GM18505 (cell line): ENCODE measurements at regions not wholly inside any gene's neighbourhood (a gene's known extent, or its start where the extent isn't known, plus 50 kb on each side); places are given as distances from the start of the nearest gene placed in this dataset.

Experiments used
- ATAC-seq: cut with Tn5 transposase; IDR thresholded peaks from one replicate; pipeline ENCODE4 v1.9.1; 2021; ENCODE audit not compliant: unreplicated experiment
- POLR2A ChIP-seq: IDR thresholded peaks from 4 replicates; pipeline ENCODE4 v1.6.1; 2011; ENCODE audit warnings: borderline replicate concordance; ENCODE audit not compliant: insufficient read depth, insufficient read length; ENCODE audit errors: extremely low read depth

- no peak for ATAC-seq
- TF ChIP-seq POLR2A, result no peak
Observed at GRCh38 chr7:25665374-25665773, 437.1 kb upstream of the NPVF start.

- ATAC-seq, result no peak
- TF ChIP-seq POLR2A, result no peak
Observed at GRCh38 chr7:25665903-25666670, 437.8 kb upstream of the NPVF start.

- no peak for ATAC-seq
- no peak for TF ChIP-seq POLR2A
Observed at GRCh38 chr7:25666671-25667060, 438.4 kb upstream of the NPVF start.

GRCh38 chr7:25669281-25669781, 441.0 kb upstream of the NPVF start:
- no peak for ATAC-seq
- TF ChIP-seq POLR2A, result no peak

GRCh38 chr7:25669961-25670841, 441.9 kb upstream of the NPVF start:
- no peak for TF ChIP-seq POLR2A
- ATAC-seq, result no peak

- no peak for TF ChIP-seq POLR2A
- ATAC-seq, result no peak
Observed at GRCh38 chr7:25671111-25671510, 442.8 kb upstream of the NPVF start.

- no peak for ATAC-seq
- TF ChIP-seq POLR2A, result no peak
Observed at GRCh38 chr7:25672496-25672895, 444.2 kb upstream of the NPVF start.

GRCh38 chr7:25675789-25676474, 447.6 kb upstream of the NPVF start:
- TF ChIP-seq POLR2A, result no peak
- no peak for ATAC-seq

GRCh38 chr7:25677595-25677994, 449.3 kb upstream of the NPVF start:
- ATAC-seq, result no peak
- no peak for TF ChIP-seq POLR2A

- no peak for TF ChIP-seq POLR2A
- no peak for ATAC-seq
Observed at GRCh38 chr7:25678215-25678614, 449.9 kb upstream of the NPVF start.

- TF ChIP-seq POLR2A, result no peak
- ATAC-seq, result no peak
Observed at GRCh38 chr7:25680636-25681035, 452.4 kb upstream of the NPVF start.

GRCh38 chr7:25684360-25684759, 456.1 kb upstream of the NPVF start:
- no peak for TF ChIP-seq POLR2A
- ATAC-seq, result no peak

- no peak for ATAC-seq
- no peak for TF ChIP-seq POLR2A
Observed at GRCh38 chr7:25686493-25686892, 458.2 kb upstream of the NPVF start.
